GM21381 (cell line): ENCODE measurements at regions not wholly inside any gene's neighbourhood (a gene's known extent, or its start where the extent isn't known, plus 50 kb on each side); places are given as distances from the start of the nearest gene placed in this dataset.

Source experiments
- ATAC-seq: cut with Tn5 transposase; IDR thresholded peaks from one replicate; pipeline ENCODE4 v1.9.1; 2021; ENCODE audit warnings: mild to moderate bottlenecking, moderate library complexity; ENCODE audit not compliant: unreplicated experiment

DNA sequence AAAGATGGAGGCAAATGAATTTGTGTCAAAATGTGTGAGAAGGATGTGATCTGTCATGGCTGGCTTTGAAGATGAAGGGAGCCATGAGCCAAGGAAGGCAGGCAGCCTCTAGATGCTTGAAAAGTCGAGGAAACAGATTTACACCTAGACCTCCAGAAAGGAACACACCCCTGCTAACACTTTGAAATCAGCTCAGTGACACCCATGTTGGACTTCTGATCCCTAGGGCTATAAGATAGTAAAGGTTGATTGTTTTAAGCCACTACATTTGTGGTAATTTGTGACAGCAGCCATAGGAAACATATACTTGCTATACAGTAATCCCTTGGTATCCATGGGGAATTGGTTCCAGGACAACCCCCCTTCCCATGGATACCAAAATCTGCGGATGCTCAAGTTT, 80.5 kb upstream of the DYRK2 start:
- ATAC-seq, result no peak

DNA sequence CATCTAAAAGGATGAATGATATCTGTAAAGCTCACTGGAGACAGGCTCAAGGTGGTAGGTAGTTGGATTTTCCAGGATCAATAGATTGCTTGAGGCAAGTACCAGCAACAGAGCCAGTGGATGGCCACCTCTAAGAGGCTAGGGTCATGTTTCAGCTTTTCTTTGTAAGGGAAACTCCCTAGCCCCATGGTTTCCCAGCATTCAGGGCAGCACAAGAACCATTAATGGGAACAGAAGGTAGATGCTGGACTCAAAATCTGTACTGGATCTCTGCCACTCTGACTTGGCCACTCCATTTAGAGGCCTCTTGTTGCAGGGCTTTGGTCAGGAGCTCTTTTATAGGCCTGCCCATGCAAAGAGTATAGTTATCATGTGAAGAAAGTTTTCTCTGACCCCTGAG, 76.1 kb upstream of the DYRK2 start:
- ATAC-seq, result no peak

DNA sequence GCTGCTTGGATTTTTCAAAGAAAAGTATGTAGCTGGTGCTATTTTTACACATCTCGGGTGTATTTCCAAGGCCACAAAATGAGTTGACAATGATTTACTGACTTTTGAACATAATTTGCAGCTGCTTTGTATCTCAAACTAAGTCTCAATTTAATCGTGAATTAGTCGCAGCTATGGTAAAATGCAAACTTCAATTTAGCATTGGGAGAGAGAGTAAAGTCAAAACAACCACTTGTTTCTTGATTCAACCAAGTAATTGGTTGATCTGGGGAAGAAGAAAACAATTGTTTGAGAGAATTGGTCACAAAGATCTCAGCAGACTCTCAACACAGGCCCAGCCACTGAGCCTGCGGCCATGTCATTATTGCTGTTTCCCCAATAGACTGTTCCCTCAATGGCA, 75.0 kb upstream of the DYRK2 start:
- no peak for ATAC-seq

DNA sequence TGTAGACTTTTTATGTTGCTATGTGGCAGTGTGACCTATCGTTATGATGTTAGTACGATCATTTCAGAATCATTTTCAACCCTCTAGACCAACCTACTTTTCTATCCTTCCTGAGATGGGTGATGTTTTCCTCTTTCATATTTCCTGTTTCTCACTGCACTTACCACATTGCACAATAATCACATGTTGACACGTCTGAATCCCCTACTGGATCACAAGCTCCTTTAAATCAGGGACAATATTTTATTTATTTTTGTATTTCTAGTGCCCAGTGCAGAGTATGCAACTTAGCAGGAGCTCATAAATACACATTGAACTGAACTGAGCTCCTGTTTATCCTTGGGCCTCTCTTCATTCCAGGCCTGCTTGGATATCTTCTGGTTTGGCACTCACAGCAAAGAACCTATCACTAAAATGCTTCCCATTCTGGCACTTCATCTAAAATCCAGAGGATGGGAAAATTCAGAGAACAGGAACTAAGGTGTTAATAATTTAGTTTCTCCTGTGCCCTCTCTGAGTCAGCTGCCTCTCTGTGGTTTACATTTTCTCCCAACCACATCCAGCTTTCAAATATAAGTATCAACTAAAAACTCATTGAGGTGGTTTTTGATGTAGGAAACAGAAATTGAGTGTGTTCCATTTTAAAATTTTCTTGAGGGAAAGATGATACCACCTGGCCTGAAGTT, 69.4 kb upstream of the DYRK2 start:
- no peak for ATAC-seq

DNA sequence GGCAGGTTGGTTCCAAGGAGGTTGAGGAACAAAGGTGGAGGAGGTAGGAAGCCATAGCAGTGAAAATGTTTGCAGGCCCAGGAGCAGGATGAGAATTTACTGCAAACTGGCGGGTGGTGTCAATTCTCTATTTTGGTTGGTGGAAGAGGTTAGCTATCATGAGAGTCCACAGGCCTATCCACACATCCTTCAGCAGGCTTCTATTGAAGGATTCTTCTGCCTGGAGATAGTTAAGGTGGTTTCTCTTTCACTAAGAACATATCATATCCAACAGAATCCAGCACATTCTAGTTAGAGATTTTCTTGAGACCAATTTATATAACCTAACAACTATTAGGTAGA, 68.9 kb upstream of the DYRK2 start:
- ATAC-seq, result no peak

DNA sequence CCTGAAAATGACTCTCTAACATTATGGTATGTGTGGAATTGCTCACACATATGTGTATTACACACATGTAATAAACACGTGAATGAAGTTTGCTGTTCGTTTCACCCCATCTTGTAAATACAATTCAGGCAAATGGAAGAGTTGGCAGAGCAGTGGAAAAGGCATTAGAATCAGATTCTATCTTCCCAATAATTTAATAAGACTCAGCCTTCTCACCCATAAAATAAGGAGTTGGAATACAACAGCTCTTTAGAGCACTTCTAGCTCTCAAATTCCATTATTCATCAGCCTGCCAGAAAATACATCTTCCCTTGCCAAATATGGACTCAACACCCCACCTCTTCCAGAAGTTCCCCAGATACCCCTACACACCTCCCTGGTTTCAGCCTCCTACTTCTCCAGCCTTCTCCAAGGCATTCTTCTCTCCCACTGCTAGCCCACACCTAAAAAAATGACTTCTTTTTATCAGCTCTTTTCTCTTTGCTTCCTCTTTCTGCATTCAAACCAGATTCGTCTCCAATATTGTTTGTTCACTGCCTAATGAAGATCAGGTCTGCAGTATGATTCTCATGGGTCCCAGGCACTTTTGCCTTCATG, 66.2 kb upstream of the DYRK2 start:
- ATAC-seq, result no peak

DNA sequence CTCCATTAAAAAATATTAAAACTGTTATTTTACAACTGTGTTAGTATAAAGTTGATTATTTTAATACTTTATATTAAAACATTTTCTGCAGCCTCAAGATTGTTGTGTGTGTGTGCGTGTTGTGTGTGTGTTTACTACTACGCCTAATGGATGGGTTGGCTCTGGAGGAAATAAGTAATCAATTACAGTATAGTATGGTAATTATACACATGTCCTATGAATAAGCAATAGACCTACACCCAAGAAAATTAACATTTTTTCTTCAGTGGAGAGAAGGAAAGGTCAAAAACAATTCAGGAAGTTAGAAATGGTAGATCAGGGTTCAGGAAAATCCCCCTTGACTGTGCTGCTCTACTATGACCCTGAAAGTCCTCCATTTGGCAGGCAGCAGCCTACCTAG, 65.7 kb upstream of the DYRK2 start:
- ATAC-seq, result no peak

DNA sequence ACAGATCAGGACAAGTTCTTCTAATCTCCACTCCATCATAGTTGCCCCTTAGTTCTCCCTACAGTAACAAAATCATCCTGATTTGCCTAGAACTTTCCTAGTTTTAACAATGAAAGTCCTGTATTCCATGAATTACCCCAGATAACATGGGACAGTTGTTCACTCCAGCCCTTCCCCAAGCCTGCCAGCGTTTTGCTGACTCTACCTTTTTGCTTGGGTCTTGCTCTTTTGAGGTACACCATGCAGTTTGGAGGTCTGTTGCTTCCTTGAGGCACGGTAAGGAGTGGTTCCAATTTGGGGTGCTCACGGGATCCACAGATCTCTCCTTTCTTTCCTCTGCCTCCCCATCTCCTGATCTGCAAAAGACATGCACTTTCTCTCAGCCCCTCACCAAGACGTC, 61.6 kb upstream of the DYRK2 start:
- no peak for ATAC-seq

DNA sequence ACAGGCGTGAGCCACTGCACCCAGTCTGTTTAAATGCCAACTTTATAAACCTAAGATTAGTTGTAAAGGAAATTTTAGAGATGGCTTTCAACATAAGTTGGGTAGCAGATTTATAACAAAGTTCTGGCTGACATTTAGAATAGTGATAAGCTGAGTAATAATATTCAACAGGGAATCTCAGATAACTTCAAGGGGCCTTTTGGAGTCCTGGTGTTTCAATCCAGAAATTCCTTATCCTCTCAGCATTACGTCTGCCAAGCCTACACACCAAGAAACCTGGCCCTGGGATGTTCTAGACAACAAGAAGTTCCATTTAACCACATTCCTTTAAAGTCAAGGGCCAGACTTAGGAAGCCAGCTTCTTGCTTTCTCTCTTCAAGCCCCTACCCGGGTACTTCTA, 59.5 kb upstream of the DYRK2 start:
- no peak for ATAC-seq

DNA sequence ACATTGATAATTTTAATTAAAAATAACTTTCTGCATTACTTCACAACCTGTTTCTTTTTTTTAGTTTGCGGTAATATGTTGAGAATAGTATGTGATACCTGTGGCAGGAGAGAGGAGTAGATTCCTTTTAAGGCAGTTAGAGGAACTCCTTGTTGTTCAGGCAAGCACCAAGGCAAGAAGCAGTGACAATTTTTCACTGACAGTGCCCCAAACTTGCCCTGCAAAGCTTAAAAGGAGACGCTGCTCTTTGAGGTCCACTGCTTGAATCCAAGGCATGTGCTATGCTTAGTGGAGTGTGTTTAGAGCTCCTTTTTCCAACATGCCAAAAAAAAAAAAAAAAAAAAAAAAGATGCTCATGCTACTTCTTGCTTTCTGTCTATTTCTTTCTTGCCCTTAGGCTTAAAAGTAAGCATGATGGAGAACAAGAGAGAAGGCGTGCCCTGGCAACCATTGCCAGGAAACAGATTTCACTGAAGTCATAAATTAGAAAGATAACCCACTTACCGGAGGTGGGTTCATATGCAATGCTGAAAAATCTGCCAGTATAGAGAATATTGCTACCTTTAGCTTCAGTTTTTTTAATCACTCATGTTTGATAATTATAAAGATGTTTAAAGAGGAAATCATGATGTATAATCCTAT, 58.3 kb upstream of the DYRK2 start:
- no peak for ATAC-seq

DNA sequence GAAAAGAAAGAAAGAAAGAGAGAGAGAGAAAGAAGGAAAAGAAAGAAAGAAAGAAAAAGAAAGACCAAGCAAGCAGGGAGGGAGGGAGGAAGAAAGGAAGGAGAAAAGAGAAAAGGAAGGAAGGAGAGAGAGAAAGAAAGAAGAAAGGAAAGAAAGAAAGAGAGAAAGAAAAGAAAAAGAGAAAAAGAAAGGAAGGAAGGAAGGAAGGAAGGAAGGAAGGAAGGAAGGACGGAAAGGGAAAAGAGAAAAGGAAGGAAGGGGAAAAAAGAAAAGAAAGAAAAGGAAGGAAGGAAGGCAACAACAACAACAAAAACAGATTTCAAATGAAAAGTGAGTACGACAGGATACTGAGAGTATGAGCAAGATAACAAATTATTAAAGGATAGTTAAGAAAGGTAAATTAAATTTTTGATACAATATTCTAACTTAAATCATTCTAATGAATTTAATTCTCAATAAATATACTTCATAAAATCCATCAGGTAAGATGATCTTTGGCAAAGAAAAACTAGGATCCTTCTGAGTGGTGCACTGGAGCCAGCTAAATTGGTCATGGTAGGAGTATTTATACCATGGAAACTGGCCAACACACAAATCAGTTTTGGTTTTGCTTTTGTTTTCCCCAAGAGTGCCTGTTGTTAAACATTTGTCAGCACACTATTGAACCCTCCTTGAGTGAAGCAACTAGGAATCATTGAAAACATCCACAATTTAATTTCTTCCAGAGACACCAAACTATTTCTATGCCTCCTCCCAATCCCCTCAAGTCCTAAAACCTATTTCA, 56.1 kb upstream of the DYRK2 start:
- peak; percentile 94 for ATAC-seq

DNA sequence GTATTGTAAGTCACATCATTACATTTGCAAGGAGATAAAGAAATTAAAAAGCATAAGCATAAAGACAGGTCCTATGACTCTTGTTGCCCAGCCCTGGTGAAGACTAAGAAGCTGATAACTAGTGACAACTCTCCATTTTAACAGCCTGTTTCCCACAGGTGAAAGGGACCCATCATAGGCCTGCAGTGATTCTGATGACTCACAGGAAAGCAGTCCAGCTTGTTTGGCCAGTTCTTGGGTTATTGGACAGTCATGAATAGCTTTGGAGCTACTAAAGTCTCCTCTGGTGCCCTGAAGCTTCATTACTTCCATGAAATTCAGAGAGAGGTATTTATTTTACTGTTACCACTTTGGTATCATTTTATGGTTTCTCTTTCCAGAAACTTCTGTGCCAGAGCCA, 55.5 kb upstream of the DYRK2 start:
- ATAC-seq, result no peak

DNA sequence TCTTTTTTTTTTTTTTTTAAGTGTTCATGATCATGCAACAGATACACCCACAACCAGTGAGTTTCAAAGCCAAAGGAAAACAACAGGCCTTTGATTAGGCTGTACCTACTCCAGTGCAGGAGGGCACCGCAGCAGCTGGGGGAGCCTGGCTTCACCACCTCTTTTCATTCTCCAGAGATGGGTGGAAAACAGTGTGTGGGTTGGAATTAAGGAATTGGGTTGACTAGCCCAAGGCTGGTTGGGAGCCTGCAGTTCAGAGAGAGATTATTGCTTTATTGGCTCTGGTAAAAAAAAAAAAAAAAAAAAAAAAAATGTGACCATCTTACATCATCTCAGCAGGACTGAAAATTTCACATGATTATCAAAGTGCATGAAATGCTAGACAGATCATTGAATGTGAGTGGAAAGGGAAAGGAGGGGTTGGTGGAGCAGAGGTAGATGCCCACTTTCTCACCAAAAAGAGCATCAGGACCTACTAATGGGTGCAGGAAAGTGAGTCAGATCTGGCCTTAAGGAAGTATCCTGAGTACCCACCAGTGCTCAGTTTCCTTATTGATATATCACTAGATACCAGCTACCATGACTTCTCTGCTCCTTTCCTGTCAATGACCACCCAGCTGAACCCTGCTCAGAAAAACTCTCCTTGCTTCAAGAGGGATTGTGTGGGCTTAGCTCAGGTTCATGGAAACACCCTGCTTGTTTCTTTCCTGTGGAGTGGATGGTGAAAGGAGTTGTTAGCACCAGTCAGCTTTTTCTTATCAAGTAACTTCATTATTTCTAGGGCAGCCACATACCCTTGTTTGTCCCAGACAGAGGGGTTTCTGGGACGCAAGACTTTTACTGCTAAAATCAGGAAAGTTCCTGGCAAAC, 54.8 kb upstream of the DYRK2 start:
- ATAC-seq, result no peak

DNA sequence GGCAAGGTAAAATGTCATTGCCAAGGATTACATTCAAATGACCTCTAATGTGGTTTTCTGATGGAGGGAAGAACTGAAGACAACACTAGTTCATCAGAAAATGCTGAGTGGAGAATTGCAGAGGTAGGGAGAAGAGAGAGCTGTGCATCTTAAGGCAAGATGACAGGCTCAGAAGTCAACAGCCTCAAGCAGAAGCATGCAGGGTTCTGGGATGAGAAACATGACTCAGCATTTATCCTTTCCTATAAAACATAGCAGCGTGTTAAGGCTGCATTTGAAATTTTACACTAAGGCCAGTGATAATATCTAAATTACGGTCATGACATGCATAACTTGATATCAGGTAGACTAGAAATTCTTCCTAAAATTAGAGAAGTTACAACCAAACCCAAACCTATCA, 53.7 kb upstream of the DYRK2 start:
- ATAC-seq, result no peak

DNA sequence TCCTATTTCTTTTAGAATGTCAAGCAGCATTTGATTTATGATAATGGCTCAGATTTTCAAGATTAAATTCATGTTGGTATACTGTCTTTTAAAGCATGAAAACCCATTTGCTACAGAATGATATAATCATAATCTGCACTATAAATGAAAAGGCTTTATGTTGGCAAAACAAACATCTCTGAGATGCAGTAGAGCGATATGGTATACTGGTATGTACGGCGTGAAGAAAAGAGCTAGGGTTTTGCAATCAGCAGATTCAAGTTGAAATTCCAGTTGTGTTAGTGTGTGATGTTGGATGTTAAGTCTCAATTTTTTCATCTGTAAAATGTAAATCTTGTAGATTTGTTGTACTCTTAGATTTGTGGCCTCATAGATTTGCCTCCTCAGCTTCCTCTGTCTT, 53.2 kb upstream of the DYRK2 start:
- no peak for ATAC-seq

DNA sequence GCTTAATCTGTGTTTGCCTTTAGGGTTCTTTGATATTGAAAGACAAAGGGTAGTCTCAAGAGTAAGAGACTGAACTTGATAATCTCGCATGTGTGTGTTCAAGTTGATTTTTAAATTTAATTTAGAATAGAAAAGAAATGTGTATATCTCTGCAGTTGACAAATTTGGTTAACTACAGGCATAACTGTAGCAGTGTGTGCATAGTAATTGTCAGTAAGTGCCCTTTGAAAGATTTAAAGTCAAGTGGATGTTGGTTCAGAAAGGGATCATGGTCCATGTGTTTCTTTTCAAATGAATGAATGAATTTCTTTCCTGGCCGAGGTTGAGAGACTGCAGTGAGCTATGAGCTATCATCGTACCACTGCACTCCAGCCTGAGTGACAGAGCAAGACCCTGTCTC, 49.9 kb upstream of the DYRK2 start:
- ATAC-seq, result no peak
